Tibial artery (tissue), 4 donors: ENCODE measurements at regions not wholly inside any gene's neighbourhood (a gene's known extent, or its start where the extent isn't known, plus 50 kb on each side); places are given as distances from the start of the nearest gene placed in this dataset.
A peak's percentile ranks its signal among the peaks of the same experiment; 100 is the strongest.

Experiments
- DNase-seq, 2 donors: peaks; one replicate each; pipeline ENCODE4 v3.0.0-alpha.2; 2019
- H3K27ac ChIP-seq, 2 donors: fragments of 200-600 bp; sonication (generic) in 1 of 2; 1 replicate in 1 of 2; 2 replicates in 1 of 2; pipeline ENCODE4 v1.5.1; 2018 to 2019; ENCODE audit warnings: mild to moderate bottlenecking in 1 of 2
- H3K27me3 ChIP-seq, 2 donors: fragments of 200-600 bp; sonication (generic) in 1 of 2; one replicate each; pipeline versions ENCODE4 v1.5.1 to v1.6.0; 2016 to 2019
- H3K36me3 ChIP-seq, 3 donors: fragments of 200-600 bp; sonication (generic) in 2 of 3; one replicate each; pipeline ENCODE4 v1.5.1; 2016 to 2019; ENCODE audit warnings: mild to moderate bottlenecking in 2 of 3
- H3K4me1 ChIP-seq, 4 donors: fragments of 200-600 bp; sonication (generic) in 2 of 4; 1 replicate in 3 of 4; 2 replicates in 1 of 4; pipeline ENCODE4 v1.5.1; 2016 to 2019
- H3K4me3 ChIP-seq, 2 donors: fragments of 200-600 bp; sonication (generic) in 1 of 2; 1 replicate in 1 of 2; 2 replicates in 1 of 2; pipeline ENCODE4 v1.5.1; 2018 to 2019; ENCODE audit warnings: mild to moderate bottlenecking in 2 of 2
- H3K9me3 ChIP-seq, 3 donors: fragments of 200-600 bp; sonication (generic) in 1 of 3; one replicate each; pipeline ENCODE4 v1.5.1; 2016 to 2019
- CTCF ChIP-seq, 2 experiments: fragments of 200-600 bp in 1 of 2; fragments of 450-650 bp in 1 of 2; IDR thresholded peaks; one replicate each; pipeline ENCODE4 v1.5.1; 2017 to 2019; ENCODE audit warnings: antibody characterized with exemption in 2 of 2, mild to moderate bottlenecking in 1 of 2, moderate library complexity in 1 of 2
- intact Hi-C: fragments of 100-400 bp; cut with DNase I; formaldehyde crosslinking; loops from one replicate; pipeline ENCODE4 v1.15.0; 2023; ENCODE audit warnings: low total_unique reads

DNA sequence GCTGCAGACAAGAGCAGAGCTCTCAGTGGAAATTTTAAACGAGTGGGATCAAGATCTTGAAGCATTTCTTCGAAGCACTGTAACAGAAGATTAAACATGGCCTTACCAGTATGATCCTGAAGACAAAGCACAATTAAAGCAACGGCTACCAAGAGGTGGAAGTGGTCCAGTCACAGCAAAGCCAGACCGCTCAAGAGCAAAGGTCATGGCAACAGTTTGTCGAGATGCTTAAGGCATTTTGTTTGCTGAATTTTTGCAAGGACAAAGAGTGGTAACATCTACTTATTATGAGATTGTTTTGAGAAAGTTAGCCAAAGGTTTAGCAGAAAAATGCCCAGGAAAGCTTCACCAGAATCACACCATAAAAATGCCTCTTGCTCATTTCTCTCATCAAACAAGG lies 153.4 kb upstream of the CARMIL1 start:
- no peaks in the 10 kb centered on the region for H3K27me3 ChIP-seq
- DNase-seq: no peak
- no peak for TF ChIP-seq CTCF (IDR thresholded peaks at IDR 0.05)
- peaks cover 0 to 57% (median 24%) of the 10 kb centered on the region in 4 donors for H3K4me1 ChIP-seq
- intact Hi-C loops: no loop called here
- H3K9me3 ChIP-seq: no peaks in the 10 kb centered on the region
- peaks cover 7 to 31% (median 11%) of the 10 kb centered on the region in 3 donors for H3K36me3 ChIP-seq
- no peak overlapping the region for H3K27ac ChIP-seq
- H3K4me3 ChIP-seq: no peak overlapping the region

DNA sequence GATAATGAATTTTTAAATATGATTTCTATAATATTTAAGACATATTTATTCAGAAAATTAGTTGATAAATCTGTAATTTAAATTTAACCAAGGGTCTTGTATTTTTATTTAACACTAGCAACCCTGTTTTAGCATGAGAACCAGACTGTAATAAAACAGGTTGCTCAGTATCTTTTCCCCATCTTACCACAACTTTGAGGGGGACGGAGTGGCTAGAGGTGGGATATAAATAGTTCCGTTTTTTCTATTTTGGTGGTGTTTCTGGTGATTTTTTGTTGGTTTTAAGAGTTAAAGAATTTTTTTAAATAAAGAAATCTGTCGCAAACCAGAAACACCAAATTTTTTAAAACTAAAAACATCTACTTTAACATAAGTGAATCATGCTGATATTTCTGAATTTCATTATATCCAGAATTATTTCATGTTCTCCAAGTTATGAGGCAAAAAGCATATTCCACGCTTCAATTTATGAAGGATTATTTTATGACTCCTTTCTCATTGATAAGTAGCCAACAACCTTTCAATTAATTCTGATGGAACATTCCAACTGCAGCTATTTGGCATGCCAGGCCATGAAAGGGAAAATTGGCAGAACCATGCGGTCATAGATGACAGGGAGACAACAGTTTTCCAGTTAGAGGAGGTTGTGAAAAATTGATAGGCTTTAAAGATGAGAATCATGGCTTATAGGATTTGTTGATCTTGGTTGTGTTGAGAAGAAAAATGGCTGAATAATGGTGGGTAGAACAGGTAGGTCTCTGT lies 151.9 kb upstream of the CARMIL1 start:
- Histone ChIP-seq H3K27me3 (no peaks in the 10 kb centered on the region), H3K27ac (peak overlapping the region; percentile 20 to 40), H3K4me1 (peaks cover 0 to 60% (median 34%) of the 10 kb centered on the region in 4 donors), H3K9me3 (no peaks in the 10 kb centered on the region), H3K4me3 (no peak overlapping the region), H3K36me3 (peaks cover 7 to 31% (median 11%) of the 10 kb centered on the region in 3 donors)
- DNase-seq: no peak
- TF ChIP-seq CTCF (IDR thresholded peaks at IDR 0.05): no peak
- intact Hi-C loops: no loop called here

DNA sequence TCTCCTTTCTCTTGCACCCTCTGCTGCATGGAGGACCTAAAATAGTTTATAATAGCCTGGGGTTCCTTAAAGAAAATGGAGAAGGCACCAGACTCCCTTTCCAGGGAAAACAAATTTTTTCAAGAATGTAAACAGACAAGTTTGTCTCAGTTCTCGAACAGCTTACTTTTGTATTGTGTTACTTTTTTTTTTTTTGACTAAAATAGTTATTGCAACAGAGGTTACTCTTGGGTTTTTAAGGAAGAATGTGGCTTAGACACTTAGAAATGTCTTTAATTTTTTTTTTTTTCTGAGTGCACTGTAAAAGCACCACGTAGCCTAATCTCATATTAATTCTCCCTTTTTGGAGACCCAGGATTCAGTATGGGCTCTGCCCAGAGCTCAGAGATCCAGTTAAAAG lies 148.7 kb upstream of the CARMIL1 start:
- TF ChIP-seq CTCF (IDR thresholded peaks at IDR 0.05): no peak
- H3K36me3 ChIP-seq: peaks cover 5 to 20% (median 6%) of the 10 kb centered on the region in 3 donors
- H3K4me3 ChIP-seq: no peak overlapping the region
- peaks cover 0 to 80% (median 35%) of the 10 kb centered on the region in 4 donors for H3K4me1 ChIP-seq
- peak overlapping the region; percentile 86 for H3K27ac ChIP-seq
- DNase-seq: no peak
- intact Hi-C loops: no loop called here
- no peaks in the 10 kb centered on the region for H3K9me3 ChIP-seq
- no peaks in the 10 kb centered on the region for H3K27me3 ChIP-seq

GRCh38 chr6:25132934-25133333 lies 146.2 kb upstream of the CARMIL1 start:
- no peak for DNase-seq

DNA sequence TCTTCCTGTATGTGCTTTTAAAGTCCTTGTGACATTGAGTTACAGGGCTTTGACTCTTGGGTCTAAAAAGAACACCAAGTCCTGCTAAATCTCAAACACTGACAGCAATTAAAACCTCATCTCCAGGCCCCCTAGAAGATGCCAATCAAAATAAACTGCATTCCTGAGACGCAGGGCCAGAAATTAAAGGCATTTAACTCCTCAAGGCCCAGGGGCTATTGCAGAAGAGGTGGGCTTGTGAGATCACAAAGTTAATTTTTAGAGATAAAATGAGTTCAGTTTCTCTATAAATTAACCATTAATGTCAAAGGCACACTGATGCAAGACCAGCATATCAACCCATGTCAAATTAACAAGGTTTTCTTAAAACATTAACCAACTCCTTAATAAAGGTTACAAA lies 145.6 kb upstream of the CARMIL1 start:
- Histone ChIP-seq H3K4me3 (peak overlapping the region in 1 of 2 donors; percentile 1), H3K36me3 (peaks cover 0 to 4% (median 0%) of the 10 kb centered on the region in 3 donors), H3K27ac (peak overlapping the region; percentile 86), H3K27me3 (no peaks in the 10 kb centered on the region), H3K4me1 (peaks cover 0 to 90% (median 32%) of the 10 kb centered on the region in 4 donors), H3K9me3 (no peaks in the 10 kb centered on the region)
- intact Hi-C loops: no loop called here
- TF ChIP-seq CTCF (IDR thresholded peaks at IDR 0.05): no peak
- DNase-seq: no peak

More at GRCh38 chr6:25132934-25133333, 146.2 kb upstream of the CARMIL1 start:
- no peaks in the 10 kb centered on the region for H3K27me3 ChIP-seq
- H3K27ac ChIP-seq: peak overlapping the region; percentile 86
- intact Hi-C loops: no loop called here
- peak overlapping the region in 1 of 2 donors; percentile 1 for H3K4me3 ChIP-seq
- H3K36me3 ChIP-seq: peaks cover 0 to 8% (median 0%) of the 10 kb centered on the region in 3 donors
- no peaks in the 10 kb centered on the region for H3K9me3 ChIP-seq
- H3K4me1 ChIP-seq: peaks cover 0 to 95% (median 34%) of the 10 kb centered on the region in 4 donors
- TF ChIP-seq CTCF (IDR thresholded peaks at IDR 0.05): no peak
